GM21423 (cell line): ENCODE measurements at regions not wholly inside any gene's neighbourhood (a gene's known extent, or its start where the extent isn't known, plus 50 kb on each side); places are given as distances from the start of the nearest gene placed in this dataset.

Experiments
- ATAC-seq: cut with Tn5 transposase; IDR thresholded peaks from one replicate; pipeline ENCODE4 v1.9.1; 2021; ENCODE audit warnings: mild to moderate bottlenecking, moderate library complexity; ENCODE audit not compliant: unreplicated experiment

DNA sequence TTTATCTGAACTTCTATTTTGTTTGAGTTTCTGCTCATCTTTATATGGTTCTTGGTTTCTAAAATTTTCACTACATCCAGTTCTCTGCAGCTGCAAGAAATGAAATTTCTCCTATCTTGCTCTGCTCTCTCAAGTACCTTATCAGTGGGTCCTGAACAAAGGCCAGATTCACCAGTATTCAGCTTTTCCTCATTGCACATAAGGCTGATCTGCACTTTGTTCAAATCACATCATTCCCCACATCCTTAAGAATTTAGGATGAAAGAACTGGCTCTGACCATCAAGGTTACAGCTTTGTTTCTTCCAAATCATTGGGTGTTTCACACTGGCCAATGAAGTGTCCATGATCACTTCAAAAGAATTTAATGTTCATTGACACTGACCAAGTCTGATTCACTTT is 211.4 kb downstream of the GRIN2B start:
- ATAC-seq, result no peak

DNA sequence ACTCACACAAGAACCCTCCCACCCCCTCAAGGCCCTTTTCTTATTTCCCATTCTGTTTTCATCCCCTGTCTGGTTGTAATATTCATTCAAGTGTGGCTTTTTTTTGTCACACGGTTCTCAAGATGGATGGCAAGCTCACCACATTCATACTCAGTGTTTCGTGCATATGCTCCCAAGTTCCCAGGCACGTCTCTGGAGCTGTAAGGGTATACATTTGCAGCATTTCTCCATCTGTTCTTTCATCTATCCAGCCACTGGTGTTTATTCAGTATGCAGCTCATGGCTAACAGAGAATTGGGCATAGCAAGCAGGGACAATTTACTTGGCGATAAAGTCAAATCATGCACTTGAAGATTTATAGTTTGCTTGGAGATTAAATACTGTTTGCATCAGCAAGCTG is 212.1 kb downstream of the GRIN2B start:
- no peak for ATAC-seq

DNA sequence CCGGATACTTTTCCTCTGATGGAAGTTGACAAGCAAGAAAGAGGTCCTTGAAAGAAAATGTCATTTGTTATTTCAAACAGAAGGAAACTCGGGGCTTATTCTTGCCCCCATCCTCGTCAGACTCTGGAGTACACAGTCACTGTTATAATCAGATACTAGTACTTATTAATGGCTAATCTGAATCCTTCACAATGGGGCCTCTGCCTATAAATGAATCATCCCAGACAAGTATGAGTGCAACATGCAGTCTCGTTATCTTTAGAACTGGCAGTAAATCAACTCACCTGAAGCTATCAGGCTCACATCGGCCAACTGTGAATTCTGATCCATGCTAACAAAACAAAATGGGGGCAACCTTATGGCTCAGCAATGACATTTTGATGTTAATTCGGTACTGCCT is 216.7 kb downstream of the GRIN2B start:
- no peak for ATAC-seq

DNA sequence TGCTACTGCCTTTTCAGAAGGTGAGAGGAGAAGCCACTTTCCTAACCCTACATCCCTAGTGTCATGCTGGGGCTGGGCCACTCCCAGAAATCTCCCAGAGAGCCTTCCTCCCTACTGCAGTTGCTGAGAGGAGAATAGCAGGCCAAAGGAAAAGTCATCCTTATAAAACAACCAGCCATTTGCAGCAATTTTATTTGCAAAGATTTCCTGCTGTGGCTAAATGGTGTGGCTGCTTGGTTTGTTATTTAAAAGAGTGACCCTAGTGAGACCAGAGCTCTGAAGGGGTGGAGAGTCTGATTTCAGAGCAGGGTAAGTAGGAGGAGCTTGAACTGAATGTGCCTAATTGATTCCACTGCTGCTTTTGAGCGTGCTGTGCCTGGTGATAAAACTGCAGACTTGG is 232.0 kb downstream of the GRIN2B start:
- no peak for ATAC-seq

- no peak for ATAC-seq
These were observed 236.1 kb downstream of the GRIN2B start for GRCh38 chr12:13745111-13745860.

DNA sequence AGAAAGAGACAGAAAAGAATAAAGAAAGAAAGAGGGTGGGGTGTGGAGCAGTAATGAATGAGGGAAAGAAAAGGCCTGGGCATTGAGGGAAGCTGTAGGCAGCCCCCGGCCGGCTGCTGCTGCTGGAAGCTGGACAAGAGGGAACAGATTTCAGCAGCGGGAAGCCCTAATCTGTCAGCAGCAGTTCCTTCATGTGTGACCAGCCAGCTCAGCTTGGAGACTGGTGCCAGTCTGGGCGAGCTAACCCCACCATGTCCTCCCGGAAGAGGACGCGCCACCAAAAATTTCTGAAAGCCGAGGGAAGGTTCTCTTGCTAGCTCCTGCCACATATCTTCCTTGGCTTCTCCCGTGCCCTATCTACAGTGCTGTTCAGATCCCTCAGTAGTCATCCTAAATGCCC is 236.8 kb downstream of the GRIN2B start:
- ATAC-seq, result no peak

GRCh38 chr12:13740149-13740545 is 241.3 kb downstream of the GRIN2B start:
- ATAC-seq, result no peak

DNA sequence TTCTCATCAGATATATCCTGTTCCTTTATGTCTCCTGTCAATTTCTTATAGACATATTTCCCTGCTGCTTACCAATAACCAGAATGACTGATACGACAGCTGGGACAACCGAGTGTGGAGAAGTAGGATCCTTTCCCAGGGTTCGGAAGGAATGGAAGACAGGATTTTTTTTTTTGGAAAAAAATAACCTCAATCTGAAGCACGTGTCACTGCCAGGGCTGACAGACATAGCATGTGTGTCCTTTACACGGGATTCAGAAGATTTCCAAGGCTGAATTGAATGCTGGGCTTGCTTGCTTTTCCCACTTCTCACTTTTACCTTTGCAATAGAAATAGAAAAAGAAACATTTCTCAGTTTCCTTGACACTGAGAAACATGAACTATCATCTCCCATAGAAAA is 245.7 kb downstream of the GRIN2B start:
- ATAC-seq, result no peak

DNA sequence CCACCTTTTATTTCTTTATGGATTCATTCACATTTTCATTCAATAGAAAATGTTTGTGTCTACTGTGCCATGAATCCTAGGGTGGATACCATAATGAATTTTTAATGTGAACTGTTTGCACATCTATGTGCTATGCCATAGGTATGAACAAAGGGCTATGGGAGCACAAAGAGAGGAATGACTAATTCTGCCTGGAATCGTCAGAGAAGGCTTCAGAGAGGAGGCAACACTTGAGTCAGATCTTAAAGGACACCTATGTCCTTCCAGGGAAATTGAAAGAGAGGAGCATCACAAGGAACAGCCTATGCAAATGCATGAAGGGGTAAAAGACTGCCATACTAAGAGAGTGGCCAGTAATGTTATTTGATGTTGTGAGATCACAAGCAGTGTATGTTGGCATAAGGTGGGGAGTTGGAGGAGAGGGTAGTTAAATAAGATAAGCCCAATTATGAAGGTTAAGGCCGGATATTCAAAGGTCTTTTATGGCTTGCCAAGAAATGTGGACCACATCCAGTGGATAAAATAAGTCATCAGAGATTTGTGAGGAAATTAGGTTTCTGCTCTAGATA is 246.7 kb downstream of the GRIN2B start:
- no peak for ATAC-seq

- ATAC-seq, result no peak
These were observed 253.7 kb downstream of the GRIN2B start for GRCh38 chr12:13727707-13728195.

- no peak for ATAC-seq
These were observed 256.4 kb downstream of the GRIN2B start for GRCh38 chr12:13725049-13725448.

DNA sequence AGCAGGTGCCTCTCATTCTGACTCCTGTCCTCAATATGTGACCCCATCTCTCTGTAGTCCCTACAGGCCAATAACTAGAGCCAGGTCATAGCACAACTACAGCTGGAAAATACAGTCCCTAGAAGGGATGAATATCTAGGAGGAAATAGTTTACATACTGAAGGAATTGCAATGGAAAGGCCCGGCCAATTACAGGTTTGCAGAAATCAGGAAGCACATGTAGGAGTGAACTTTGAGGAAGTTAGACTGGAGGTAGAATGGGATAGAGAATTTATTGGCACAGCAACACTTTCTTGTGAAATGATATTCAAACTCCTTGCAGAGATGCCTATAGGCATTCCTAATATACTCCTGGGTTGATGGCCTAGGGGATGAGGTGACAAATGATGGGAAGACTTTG is 257.3 kb downstream of the GRIN2B start:
- no peak for ATAC-seq

- no peak for ATAC-seq
These were observed 261.4 kb downstream of the GRIN2B start for GRCh38 chr12:13719986-13720385.

- ATAC-seq, result no peak
These were observed 263.1 kb downstream of the GRIN2B start for GRCh38 chr12:13718271-13718670.

DNA sequence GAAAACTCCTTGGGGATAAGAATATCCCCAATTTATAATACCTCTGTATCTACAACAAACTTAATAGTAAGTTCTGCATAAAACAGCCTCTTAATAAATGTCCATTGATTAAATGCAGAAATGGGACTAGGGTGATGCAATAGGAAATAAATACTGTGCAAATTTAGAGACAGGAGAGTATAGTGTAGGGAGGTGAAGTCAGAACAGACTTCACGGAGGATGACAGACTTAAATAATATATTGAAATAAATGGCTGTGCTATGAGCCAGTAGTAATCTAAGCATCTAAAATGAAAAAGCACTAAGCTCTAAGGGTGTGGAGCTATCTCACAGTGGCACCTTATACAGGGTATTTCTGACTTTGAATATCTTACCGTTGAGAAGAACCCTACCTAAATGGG is 265.3 kb downstream of the GRIN2B start:
- no peak for ATAC-seq

GRCh38 chr12:13713556-13714410 is 267.6 kb downstream of the GRIN2B start:
- ATAC-seq, result no peak

GRCh38 chr12:13707829-13708228 is 273.6 kb downstream of the GRIN2B start:
- ATAC-seq, result no peak

GRCh38 chr12:13702381-13702780 is 279.0 kb downstream of the GRIN2B start:
- no peak for ATAC-seq

DNA sequence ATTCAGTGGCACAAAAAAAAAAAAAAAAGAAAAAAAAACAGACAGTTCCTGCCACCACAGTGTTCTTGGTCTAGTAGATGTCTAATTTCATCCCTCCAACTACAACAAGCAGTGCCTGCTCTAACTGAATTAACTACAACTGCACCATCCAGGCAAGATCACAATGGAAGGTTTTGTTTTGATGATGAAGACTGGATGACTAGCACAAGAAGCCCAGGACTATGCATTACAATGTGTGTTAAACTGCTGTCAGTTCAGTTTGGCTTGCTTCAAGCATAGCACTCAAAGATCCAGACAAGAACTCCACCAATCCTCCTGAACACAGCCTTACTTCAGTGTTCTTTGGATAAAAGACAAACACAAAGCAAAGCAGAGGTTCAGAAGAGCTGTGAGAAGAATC is 279.9 kb downstream of the GRIN2B start:
- no peak for ATAC-seq

GRCh38 chr12:13697973-13698372 is 283.4 kb downstream of the GRIN2B start:
- ATAC-seq, result no peak

DNA sequence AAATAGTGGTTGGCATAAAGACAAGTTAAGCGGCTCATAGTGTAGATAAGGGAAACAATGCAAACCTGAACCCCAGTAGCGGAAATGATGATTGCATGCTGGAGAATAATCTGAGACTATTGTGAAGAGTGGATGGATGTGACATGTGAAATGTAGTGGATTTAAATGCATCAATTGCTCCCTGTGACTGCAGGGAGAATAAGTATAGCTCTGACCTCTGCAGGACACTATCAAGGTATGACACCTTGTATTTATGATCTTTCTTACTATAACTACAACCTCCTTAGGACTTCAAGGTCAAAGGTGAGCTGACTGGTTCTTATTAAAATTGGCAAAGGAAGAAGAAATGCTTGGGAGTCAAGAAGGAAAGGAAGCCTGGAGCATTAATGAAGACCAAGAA is 285.6 kb downstream of the GRIN2B start:
- ATAC-seq, result no peak

- no peak for ATAC-seq
These were observed 289.1 kb downstream of the GRIN2B start for GRCh38 chr12:13692332-13692731.
